Mucosa of descending colon (tissue), 3 donors: ENCODE measurements at regions not wholly inside any gene's neighbourhood (a gene's known extent, or its start where the extent isn't known, plus 50 kb on each side); places are given as distances from the start of the nearest gene placed in this dataset.

Experiments
- ATAC-seq: fragments of 200-7000 bp; cut with Tn5 transposase; one replicate; pipeline ENCODE4 v1.9.1; 2020; ENCODE audit warnings: mild to moderate bottlenecking, moderate library complexity
- DNase-seq, 3 donors: peaks; one replicate each; pipeline ENCODE4 v3.0.0-alpha.2; 2020
- H3K36me3 ChIP-seq: fragments of 200-600 bp; one replicate; pipeline ENCODE4 v1.8.0; 2021; ENCODE audit warnings: low read depth, mild to moderate bottlenecking
- H3K4me1 ChIP-seq: fragments of 200-600 bp; one replicate; pipeline ENCODE4 v1.8.0; 2021; ENCODE audit warnings: low read depth, mild to moderate bottlenecking
- H3K4me3 ChIP-seq: fragments of 200-600 bp; one replicate; pipeline ENCODE4 v1.8.0; 2021; ENCODE audit warnings: mild to moderate bottlenecking
- H3K9me3 ChIP-seq: fragments of 200-600 bp; one replicate; pipeline ENCODE4 v1.8.0; 2021; ENCODE audit warnings: mild to moderate bottlenecking
- intact Hi-C, 2 donors: fragments of 100-400 bp; cut with DNase I in 1 of 2; cut with micrococcal nuclease in 1 of 2; formaldehyde crosslinking; loops; one replicate each; pipeline versions ENCODE4 v1.11.0 to v1.11.1; 2022; cut with DNase I, micrococcal nuclease
- TF ChIP-seq, protein P1 (sequence below): fragments of 200-600 bp; IDR thresholded peaks from one replicate; pipeline ENCODE4 v1.8.0; 2022; ENCODE audit warnings: antibody characterized with exemption, mild to moderate bottlenecking
- donor health status: DM: no; HTN: no; CAD: no; lungs with moderate emphysema.
- donor health status: DM: no; HTN: no; CAD: no.
- donor health status: DM: no; HTN: yes; CAD: no.

DNA sequence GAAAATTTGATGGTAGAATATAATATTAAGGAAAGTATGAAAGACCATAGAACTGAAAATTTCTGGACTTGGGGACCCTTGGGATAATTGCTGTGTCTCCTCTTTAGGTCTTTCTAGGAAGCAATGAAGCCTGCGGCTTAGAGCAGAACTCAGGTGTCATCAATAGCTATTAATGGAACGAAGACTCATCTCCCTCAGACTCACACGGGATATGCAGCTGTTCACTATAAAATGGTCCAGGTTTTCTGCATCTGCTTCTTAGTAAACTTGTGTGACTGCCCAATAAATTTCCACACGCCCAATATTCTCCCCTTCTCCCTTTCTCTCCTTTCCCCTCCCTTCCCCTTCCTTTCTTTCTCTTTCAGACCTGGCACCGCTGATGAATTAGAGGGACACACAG, 392.5 kb downstream of the HLX start:
- H3K9me3 ChIP-seq = no peaks in the 10 kb centered on the region
- no peaks in the 10 kb centered on the region for H3K36me3 ChIP-seq
- no peaks in the 10 kb centered on the region for H3K4me1 ChIP-seq
- no peak overlapping the region for H3K4me3 ChIP-seq
- ATAC-seq (no peak), DNase-seq (no peak)
- TF ChIP-seq, protein P1, sequence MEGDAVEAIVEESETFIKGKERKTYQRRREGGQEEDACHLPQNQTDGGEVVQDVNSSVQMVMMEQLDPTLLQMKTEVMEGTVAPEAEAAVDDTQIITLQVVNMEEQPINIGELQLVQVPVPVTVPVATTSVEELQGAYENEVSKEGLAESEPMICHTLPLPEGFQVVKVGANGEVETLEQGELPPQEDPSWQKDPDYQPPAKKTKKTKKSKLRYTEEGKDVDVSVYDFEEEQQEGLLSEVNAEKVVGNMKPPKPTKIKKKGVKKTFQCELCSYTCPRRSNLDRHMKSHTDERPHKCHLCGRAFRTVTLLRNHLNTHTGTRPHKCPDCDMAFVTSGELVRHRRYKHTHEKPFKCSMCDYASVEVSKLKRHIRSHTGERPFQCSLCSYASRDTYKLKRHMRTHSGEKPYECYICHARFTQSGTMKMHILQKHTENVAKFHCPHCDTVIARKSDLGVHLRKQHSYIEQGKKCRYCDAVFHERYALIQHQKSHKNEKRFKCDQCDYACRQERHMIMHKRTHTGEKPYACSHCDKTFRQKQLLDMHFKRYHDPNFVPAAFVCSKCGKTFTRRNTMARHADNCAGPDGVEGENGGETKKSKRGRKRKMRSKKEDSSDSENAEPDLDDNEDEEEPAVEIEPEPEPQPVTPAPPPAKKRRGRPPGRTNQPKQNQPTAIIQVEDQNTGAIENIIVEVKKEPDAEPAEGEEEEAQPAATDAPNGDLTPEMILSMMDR = no peak
- intact Hi-C loops = no loop called here

DNA sequence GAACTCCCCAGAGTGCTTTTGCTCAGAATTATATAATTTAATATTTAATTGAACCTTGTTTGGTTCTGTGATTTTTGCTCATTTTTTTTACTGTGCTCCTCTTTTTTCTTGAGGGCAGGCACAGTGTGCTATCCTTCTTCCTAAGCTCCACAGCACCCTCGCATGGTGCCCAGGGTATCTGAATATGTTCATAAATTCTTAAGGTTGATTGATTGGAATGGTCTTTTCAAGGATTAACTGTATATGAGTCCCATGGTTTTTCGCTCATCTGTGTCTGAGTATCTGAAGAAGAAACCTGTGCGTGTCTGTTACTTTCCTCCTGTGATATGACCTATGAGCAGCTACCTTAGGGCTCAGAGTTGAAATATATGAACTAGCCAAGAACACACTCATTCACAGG, 393.7 kb downstream of the HLX start:
- Histone ChIP-seq H3K4me1 (no peaks in the 10 kb centered on the region), H3K36me3 (no peaks in the 10 kb centered on the region), H3K9me3 (no peaks in the 10 kb centered on the region), H3K4me3 (no peak overlapping the region)
- intact Hi-C loops = no loop called here
- TF ChIP-seq, protein P1 = no peak
- ATAC-seq = no peak
- DNase-seq = no peak

DNA sequence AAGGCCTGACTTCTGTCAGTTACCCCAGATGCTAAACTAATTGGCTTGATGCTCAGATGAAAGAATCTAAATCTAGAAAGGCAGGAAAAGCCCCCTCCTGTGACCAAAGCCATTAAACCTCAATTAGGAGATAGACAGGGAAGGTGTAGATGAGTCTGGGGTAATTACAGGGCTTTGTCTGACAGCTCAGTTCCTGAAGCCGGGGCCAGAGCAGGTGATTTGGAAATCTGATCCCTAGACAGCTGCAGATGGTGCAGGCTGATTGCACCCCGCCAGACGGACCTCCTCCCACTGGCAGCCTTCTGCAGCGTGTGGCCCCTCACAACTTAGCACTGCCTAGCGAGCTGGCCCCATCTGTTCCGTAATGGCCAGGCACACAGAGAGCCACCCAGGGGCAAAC, 395.1 kb downstream of the HLX start:
- H3K36me3 ChIP-seq = no peaks in the 10 kb centered on the region
- intact Hi-C loops = no loop called here
- ATAC-seq = no peak
- no peaks in the 10 kb centered on the region for H3K9me3 ChIP-seq
- H3K4me1 ChIP-seq = no peaks in the 10 kb centered on the region
- no peak for DNase-seq
- TF ChIP-seq, protein P1 = no peak
- H3K4me3 ChIP-seq = no peak overlapping the region

DNA sequence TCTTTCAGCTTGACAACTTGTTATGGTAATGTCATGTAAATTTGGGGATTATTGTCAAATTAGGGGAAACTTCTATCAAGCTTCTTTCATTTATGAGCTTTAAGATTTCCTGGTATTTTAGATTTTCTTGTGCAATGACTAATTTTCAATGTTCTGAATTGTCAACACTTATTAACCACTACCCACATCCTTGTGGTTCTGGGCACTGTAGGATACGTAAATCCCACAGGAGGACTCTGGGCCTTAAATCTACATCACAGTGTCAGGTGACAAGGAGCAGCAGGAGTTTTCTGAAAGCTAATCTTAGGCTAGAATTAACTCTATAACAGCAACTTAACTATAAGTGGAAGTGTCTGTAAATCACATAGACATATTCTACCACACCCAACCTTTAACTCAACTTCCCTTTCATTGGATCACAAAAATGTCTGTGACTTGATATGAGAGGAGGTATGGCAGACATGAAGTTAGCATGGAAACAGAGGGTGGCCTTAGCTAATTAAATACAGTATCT, 397.7 kb downstream of the HLX start:
- ATAC-seq (no peak), DNase-seq (no peak)
- Histone ChIP-seq H3K4me1 (no peaks in the 10 kb centered on the region), H3K36me3 (no peaks in the 10 kb centered on the region), H3K4me3 (no peak overlapping the region), H3K9me3 (no peaks in the 10 kb centered on the region)
- intact Hi-C loops = no loop called here
- TF ChIP-seq, protein P1 = no peak

DNA sequence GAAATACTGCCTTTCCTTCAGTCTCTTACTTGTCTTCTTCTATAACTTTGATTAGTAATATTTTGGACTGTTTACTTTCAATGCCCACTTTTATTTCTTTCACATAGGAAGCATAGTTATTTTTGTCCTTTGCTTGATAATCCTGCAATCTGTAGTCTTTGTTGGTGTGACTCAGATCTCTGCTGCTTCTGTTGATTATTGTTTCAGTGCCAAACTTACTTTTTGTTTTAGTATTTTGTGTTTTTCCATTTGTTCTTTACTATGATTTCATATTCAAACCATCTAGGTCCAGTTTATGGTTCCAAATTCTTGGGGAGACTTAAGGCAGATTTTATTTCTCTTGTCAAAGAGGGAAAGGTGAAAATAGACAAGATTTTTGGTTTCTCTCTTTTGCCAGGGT, 399.9 kb downstream of the HLX start:
- no peaks in the 10 kb centered on the region for H3K4me1 ChIP-seq
- no peak for DNase-seq
- H3K36me3 ChIP-seq = no peaks in the 10 kb centered on the region
- intact Hi-C loops = no loop called here
- no peak for ATAC-seq
- H3K9me3 ChIP-seq = no peaks in the 10 kb centered on the region
- no peak overlapping the region for H3K4me3 ChIP-seq
- TF ChIP-seq, protein P1 = no peak

DNA sequence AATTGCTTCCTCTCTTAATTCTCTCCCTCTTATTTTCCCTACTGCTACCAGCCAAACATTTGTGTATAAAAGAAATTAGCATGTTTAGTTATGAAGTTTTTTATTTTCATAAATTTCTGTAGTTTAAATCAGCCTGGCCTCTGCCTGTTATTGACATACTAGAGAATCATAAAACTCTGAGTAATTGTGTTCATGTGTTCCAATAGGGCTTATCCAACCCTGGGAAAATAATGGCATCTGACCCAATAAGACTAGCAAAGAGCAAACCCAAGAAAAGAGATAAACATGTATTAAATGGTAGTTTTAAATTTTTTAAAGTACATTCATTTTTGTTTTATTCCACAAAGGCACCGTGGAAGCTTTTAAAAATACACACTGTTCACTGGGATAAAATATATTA, 404.3 kb downstream of the HLX start:
- DNase-seq = no peak
- Histone ChIP-seq H3K36me3 (no peaks in the 10 kb centered on the region), H3K9me3 (no peaks in the 10 kb centered on the region), H3K4me1 (no peaks in the 10 kb centered on the region), H3K4me3 (no peak overlapping the region)
- TF ChIP-seq, protein P1 = no peak
- ATAC-seq = no peak
- intact Hi-C loops = no loop called here
